HG03565 (cell line): ENCODE measurements at regions not wholly inside any gene's neighbourhood (a gene's known extent, or its start where the extent isn't known, plus 50 kb on each side); places are given as distances from the start of the nearest gene placed in this dataset.
"Not testable (repeated sequence)": the region's sequence is repeated elsewhere in the genome, so short reads cannot be mapped to it uniquely, and the experiment has no call there.

Experiments used
- ATAC-seq: cut with Tn5 transposase; IDR thresholded peaks from one replicate; pipeline ENCODE4 v1.9.1; 2021; ENCODE audit warnings: mild to moderate bottlenecking, moderate library complexity; ENCODE audit not compliant: unreplicated experiment

DNA sequence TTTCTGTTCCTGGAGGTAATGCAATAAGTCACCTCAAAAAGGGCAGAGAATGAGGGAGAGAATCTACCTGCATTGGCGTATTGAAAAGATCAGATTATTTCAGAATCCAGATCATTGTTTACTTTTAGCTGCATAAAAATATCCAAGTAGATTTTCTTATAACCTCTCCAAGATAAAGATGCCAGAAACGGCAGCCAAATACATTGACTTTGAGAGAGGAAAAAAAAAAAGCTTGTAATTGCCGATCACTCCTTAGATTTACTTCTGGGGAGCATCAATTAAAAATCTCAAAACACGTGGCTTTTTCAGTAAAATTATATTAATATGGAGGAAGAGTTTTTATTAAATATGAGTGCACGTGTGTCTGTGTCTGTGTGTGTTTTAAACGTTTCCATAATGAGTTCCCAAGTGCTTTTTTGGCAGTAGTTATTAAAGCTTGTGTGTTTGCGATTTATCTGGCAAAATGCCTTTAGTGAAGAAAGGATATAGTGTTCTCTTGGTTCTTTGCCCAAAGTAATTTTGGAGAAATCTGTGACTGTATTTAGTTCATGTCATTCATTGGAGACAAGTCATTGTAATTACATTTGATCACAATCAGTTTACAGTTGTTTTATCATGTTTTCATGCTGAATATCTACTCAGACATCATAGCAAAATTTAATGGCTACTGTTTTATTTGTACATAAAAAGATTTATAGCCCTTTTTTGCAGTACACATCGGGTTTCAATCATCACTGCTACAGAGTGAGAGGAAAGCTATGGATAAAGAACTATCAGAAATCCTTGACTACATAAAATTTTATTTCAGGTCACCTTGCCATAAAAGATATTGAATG, 176.1 kb downstream of the TM9SF2 start:
- no peak for ATAC-seq

DNA sequence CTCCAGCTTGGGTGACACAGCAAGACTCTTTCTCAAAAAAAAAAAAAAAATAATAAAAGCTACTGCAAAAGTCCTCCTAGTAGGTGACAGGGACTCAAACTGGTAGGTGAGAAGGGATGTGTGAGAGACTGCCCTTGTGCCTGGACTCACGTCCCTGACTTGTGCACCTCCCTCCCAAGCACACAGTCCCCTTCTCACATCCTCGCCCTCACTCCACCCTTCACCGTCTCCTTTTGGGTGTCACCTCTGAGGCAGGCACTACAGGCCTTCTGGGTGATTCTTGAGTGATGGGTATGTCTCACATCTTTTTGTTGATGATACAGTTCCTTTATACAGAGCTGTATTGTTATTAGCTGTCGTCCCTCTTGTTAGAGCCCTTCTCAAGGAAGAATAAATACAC, 170.5 kb downstream of the TM9SF2 start:
- ATAC-seq, result no peak

- not testable (repeated sequence) for ATAC-seq
These were observed 167.8 kb downstream of the TM9SF2 start for GRCh38 chr13:99669096-99669495.

GRCh38 chr13:99666146-99666805, 165.0 kb downstream of the TM9SF2 start:
- ATAC-seq, result no peak

GRCh38 chr13:99665711-99666110, 164.4 kb downstream of the TM9SF2 start:
- no peak for ATAC-seq

DNA sequence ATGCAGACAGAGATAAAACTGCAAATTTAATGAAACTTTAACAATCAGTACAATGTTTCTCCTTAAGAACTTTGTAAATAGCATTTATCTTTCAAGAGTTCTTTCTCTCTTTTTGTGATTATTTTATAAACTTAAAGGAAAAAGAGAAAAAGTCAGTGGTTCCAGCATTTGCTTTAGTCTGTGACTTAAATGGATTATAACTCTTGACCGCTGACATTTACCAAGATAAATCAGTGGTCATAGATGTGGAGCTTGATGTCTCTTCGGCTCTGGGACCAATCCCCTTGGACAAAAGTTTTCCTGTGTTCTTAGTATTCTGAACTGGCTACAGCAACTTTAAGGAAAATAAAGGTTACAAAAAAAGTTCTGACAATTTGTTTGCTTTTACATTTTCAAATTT, 162.6 kb downstream of the TM9SF2 start:
- ATAC-seq, result no peak

DNA sequence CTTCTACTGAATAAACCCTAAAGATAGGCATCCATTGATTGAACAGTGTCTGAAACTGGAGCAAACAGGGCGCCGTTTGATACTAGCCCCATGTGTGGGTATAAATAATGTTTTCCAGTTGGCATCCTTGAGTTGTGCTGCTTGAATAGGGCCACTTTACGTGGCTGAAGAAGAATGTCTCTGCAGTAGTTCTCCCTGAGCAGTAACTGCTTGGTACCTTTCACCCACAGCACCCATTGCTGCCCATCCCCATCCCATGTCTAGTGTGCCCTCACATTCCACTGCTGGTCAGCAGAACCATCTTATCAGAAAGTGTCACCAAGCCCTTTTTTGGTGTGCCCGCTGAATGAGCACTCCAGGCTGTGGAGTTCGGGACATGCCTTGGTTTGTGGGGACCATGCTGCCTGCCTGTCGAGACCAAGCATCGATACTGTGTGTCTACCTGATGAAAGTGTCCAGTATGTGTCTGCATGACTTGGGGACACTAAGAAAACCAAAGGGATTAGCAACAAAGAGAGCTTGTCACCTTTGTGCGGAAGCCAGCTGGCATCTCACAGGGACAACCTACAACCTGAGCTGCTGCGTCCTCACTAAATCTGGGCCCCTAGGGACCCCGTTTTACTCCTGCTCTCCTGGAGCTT, 162.0 kb downstream of the TM9SF2 start:
- ATAC-seq, result no peak

DNA sequence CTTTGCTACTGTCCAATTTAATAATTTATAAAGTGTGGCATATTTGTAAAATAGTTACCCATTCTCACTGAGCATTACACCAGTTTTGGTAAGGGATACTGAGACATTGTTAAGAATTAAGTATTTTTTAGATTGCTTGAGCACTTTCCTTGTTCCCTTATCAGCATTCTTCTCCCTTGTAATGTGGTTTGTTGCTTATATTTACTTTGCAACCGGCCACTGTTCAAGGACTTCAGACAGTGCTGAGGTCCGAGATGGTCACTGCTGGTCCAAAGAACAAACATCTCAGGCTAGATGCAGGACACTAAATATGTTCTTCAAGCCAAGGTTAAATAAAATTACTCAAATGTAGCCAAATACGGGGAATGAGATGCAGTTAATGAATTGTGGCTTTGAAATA, 161.4 kb downstream of the TM9SF2 start:
- no peak for ATAC-seq

- no peak for ATAC-seq
These were observed 160.5 kb downstream of the TM9SF2 start for GRCh38 chr13:99661791-99662190.

- ATAC-seq, result no peak
These were observed 158.7 kb downstream of the TM9SF2 start for GRCh38 chr13:99659866-99660554.

- ATAC-seq, result no peak
These were observed 158.0 kb downstream of the TM9SF2 start for GRCh38 chr13:99659226-99659625.

DNA sequence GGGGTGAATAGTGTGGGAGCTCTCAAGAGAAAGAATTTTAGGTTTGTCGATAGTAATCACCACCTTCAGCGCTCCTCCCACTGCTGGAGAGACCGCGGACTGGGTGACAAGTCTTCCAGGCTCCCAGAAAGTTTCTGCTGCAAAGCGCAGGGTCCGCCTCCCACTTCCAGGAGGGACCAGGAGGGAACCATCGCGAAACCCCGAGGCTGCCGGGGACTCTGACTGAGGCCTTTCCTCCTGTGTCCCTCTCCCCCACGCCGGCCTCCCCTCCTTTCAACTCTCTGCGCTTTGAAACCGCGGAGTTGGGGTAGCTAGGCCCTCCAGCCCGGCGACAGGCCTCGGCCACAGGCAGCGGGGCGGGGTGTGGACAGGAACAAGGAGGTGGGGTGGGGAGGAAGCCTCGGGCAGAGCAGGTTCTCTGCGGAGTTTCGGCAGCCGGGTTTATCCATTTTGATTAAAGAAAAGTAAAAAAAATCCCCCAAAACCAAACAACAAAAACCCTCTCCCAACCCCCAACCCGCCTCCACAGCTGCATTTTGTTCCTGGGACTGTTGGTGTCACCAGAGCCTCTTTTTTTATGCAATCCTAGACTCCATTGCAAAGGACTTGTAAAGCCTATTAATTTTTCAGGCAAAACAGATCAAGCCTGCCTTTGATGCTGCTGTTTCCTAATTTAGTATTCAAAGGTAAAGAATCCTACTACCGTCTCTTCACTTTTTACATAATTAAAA, 157.2 kb downstream of the TM9SF2 start:
- no peak for ATAC-seq

DNA sequence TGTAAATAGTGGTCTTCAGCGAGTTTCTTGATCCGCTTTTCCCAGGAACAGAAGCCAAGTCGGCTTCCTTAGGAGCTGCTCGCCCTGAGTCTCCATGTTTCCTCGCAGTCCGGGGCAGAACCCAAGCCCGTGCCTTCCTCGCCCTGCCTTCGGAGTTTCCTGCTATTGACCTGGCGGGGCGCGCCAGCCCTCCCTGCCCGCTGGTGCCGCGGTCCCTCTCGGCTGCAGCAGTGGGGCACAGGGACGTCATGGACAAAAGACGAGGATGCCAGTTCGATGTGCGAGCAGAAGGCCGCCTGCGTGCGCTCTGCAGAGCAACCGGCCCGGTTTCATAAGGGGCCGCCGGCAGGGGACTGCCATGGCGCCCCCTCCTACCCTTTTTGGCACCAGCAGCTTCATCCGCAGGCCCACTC, 156.6 kb downstream of the TM9SF2 start:
- no peak for ATAC-seq

DNA sequence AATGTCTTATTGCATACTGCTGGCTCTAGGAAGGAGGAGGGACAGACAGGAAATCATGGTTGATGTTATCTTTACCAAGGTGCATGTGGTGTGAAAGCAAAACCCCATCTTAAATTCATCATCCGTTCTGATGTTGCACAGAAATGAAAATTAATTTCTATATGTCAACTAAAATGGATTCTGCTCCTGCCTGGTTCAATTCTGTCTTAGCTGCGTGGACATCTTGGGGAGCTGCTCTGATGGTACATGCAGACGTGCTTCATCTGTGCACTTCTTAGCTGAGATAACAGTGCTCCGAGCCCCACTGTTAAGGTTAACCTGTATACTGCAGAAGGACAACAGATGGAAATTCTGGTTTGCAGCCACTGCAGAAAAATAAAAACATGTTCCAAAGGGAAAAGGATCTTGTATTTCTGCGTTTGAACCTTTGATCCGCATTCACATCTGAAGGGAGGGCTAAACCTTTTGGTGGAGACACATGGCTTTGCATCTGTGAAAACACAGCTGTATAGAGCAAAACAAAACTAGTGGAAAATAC, 155.6 kb downstream of the TM9SF2 start:
- ATAC-seq, result no peak

GRCh38 chr13:99656092-99656745, 154.9 kb downstream of the TM9SF2 start:
- ATAC-seq, result peak; percentile 47

DNA sequence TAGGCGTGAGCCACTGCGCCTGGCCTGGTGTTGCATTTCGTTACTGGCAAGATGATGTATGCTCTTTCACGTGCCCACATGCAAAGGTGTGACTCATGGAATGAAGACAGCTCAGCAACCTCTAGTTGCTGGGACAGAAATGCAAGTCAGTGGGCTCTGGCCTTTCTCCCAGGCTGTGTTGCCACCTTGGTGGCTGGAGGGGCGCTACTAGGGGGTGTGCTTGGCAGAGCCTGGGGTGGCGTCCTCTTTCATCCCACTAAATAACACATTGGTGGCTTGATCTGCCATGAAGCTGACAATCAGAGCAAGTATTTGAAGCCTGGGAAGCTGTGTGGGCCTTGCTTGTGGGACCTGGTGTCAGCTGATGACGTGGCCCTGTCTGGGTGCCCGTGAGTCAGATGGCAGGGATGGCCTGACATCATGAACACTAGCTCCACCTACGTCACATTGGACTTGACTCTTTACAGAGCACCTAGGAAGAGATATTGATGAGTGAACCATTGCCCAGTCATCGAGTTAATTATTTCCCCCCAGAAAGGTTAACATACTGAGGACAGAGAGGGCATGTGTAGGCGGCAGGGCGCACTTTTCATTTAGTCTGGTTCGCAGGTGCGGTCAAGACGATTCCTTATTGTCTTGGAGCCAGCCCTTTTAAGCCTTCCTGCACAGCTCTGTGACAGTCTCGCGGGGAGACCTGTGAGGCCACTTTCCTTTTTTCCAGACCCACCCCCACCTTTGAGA, 154.2 kb downstream of the TM9SF2 start:
- no peak for ATAC-seq

- no peak for ATAC-seq
These were observed 152.8 kb downstream of the TM9SF2 start for GRCh38 chr13:99654076-99654475.

- ATAC-seq, result no peak
These were observed 152.3 kb downstream of the TM9SF2 start for GRCh38 chr13:99653526-99653925.

DNA sequence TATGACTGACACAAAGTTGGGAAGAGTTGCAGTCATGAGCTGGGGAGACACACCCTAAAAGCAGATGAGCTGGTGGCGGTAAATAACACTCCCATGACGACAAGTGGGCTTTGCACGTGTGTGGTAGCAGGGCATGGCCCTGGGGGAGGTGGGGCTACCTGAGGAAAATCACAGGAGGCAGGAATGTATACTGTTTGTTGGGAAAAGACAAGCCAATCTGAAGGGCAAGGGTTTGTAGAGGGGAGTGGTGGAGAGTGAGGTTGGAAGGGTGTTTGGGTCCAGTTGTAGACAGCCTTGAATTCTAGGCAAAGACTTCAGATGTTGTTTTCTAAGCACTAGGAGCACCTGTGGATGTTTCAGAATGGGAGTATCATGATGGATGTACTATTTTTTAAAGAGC, 151.6 kb downstream of the TM9SF2 start:
- ATAC-seq, result no peak
